ENCODE measurements at regions not wholly inside any gene's neighbourhood (a gene's known extent, or its start where the extent isn't known, plus 50 kb on each side); places are given as distances from the start of the nearest gene placed in this dataset.

GRCh38 chr6:22627644-22628043 is 58.3 kb downstream of the HDGFL1 start:
- Histone ChIP-seq H3K9me2 (ENCODE audit: low read depth, low read length) (no peaks in the 10 kb centered on the region), H3K4me2 (ENCODE audit: low read length) (no peak overlapping the region), H4K20me1 (ENCODE audit: insufficient read depth, low read length) (no peaks in the 10 kb centered on the region), H3K4me1 (ENCODE audit: insufficient read depth, low read length, severe bottlenecking) (no peaks in the 10 kb centered on the region), H3K27me3 (ENCODE audit: insufficient read depth, low read length) (no peaks in the 10 kb centered on the region), H3K9me3 (ENCODE audit: low read length) (no peaks in the 10 kb centered on the region), H3K4me3 (ENCODE audit: low read depth, low read length, poor library complexity, severe bottlenecking) (no peak overlapping the region), H3K79me2 (ENCODE audit: insufficient read depth, low read length) (no peaks in the 10 kb centered on the region), H3K9ac (ENCODE audit: low read length) (no peak overlapping the region), H3F3A (ENCODE audit: insufficient read depth, low read length) (no peaks in the 10 kb centered on the region), H2AFZ (ENCODE audit: low read length) (no peak overlapping the region), H3K27ac (ENCODE audit: low read depth, low read length, poor library complexity, severe bottlenecking) (no peak overlapping the region), H3K36me3 (ENCODE audit: insufficient read depth, low read length) (no peaks in the 10 kb centered on the region)
- no peak for TF ChIP-seq EZH2 (IDR thresholded peaks at IDR 0.05; ENCODE audit: borderline replicate concordance, low read length)
- TF ChIP-seq CTCF (IDR thresholded peaks at IDR 0.05; ENCODE audit: low read length): no peak

- Histone ChIP-seq H3K27me3 (ENCODE audit: insufficient read depth, low read length) (no peaks in the 10 kb centered on the region), H3K4me1 (ENCODE audit: insufficient read depth, low read length, severe bottlenecking) (no peaks in the 10 kb centered on the region), H3K9me3 (ENCODE audit: low read length) (no peaks in the 10 kb centered on the region), H4K20me1 (ENCODE audit: insufficient read depth, low read length) (no peaks in the 10 kb centered on the region), H3K4me2 (ENCODE audit: low read length) (no peak overlapping the region), H3K36me3 (ENCODE audit: insufficient read depth, low read length) (no peaks in the 10 kb centered on the region), H3K9me2 (ENCODE audit: low read depth, low read length) (no peaks in the 10 kb centered on the region), H2AFZ (ENCODE audit: low read length) (no peak overlapping the region), H3K27ac (ENCODE audit: low read depth, low read length, poor library complexity, severe bottlenecking) (no peak overlapping the region), H3K9ac (ENCODE audit: low read length) (no peak overlapping the region), H3K79me2 (ENCODE audit: insufficient read depth, low read length) (no peaks in the 10 kb centered on the region), H3F3A (ENCODE audit: insufficient read depth, low read length) (no peaks in the 10 kb centered on the region; the same call in 1 of the 2 replicates), H3K4me3 (ENCODE audit: low read depth, low read length, poor library complexity, severe bottlenecking) (no peak overlapping the region)
- TF ChIP-seq EZH2 (IDR thresholded peaks at IDR 0.05; ENCODE audit: borderline replicate concordance, low read length): no peak
- TF ChIP-seq CTCF (IDR thresholded peaks at IDR 0.05; ENCODE audit: low read length): no peak
Observed at GRCh38 chr6:22631091-22631490, 61.7 kb downstream of the HDGFL1 start.

- Histone ChIP-seq H3K4me3 (ENCODE audit: low read depth, low read length, poor library complexity, severe bottlenecking) (no peak overlapping the region), H3K9me2 (ENCODE audit: low read depth, low read length) (no peaks in the 10 kb centered on the region), H3K27ac (ENCODE audit: low read depth, low read length, poor library complexity, severe bottlenecking) (no peak overlapping the region), H3K36me3 (ENCODE audit: insufficient read depth, low read length) (no peaks in the 10 kb centered on the region), H3K4me1 (ENCODE audit: insufficient read depth, low read length, severe bottlenecking) (no peaks in the 10 kb centered on the region), H2AFZ (ENCODE audit: low read length) (no peak overlapping the region), H3K79me2 (ENCODE audit: insufficient read depth, low read length) (no peaks in the 10 kb centered on the region), H3K27me3 (ENCODE audit: insufficient read depth, low read length) (no peaks in the 10 kb centered on the region), H3K9ac (ENCODE audit: low read length) (no peak overlapping the region), H3F3A (ENCODE audit: insufficient read depth, low read length) (no peaks in the 10 kb centered on the region; the same call in 1 of the 2 replicates), H3K9me3 (ENCODE audit: low read length) (no peaks in the 10 kb centered on the region), H3K4me2 (ENCODE audit: low read length) (no peak overlapping the region), H4K20me1 (ENCODE audit: insufficient read depth, low read length) (no peaks in the 10 kb centered on the region)
- TF ChIP-seq EZH2 (IDR thresholded peaks at IDR 0.05; ENCODE audit: borderline replicate concordance, low read length): no peak
- no peak for TF ChIP-seq CTCF (IDR thresholded peaks at IDR 0.05; ENCODE audit: low read length)
Observed at GRCh38 chr6:22632581-22633145, 63.3 kb downstream of the HDGFL1 start.

Measured in OCI-LY1 (cell line).